Upper lobe of left lung (tissue), 4 donors: ENCODE measurements at regions not wholly inside any gene's neighbourhood (a gene's known extent, or its start where the extent isn't known, plus 50 kb on each side); places are given as distances from the start of the nearest gene placed in this dataset.

Experiments used
- POLR2AphosphoS5 ChIP-seq, 2 donors: sonication (generic); formaldehyde crosslinking; IDR thresholded peaks; one replicate each; pipeline ENCODE4 v1.5.1; 2017; ENCODE audit warnings: antibody characterized with exemption in 2 of 2
- TF ChIP-seq, protein P1 (sequence below), 6 experiments: fragments of 450-650 bp in 4 of 6; fragments of 200-600 bp in 2 of 6; sonication (generic) in 2 of 6; IDR thresholded peaks; one replicate each; pipeline ENCODE4 v1.5.1; 2016 to 2019; ENCODE audit warnings: antibody characterized with exemption in 6 of 6

DNA sequence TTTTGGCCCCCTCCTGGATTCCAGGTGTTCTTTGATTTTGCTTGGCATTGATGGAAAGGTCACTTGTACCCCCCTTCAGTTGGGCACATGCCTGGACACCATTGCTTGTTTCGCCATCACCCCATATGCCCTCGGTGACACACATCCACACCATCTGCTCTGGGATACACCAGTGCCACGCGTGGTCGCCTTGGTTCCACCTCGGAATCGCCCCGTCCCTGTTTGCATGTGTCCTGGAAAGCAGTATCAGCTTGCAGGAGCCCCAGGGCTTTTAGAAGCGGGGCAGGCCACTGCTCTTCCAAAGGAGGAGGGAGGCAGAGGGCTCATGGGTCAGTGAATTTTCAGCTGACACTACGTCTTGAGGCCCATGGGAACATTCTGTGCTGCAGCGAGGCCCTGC is 607.9 kb downstream of the KCNJ18 start:
- TF ChIP-seq, protein P1, sequence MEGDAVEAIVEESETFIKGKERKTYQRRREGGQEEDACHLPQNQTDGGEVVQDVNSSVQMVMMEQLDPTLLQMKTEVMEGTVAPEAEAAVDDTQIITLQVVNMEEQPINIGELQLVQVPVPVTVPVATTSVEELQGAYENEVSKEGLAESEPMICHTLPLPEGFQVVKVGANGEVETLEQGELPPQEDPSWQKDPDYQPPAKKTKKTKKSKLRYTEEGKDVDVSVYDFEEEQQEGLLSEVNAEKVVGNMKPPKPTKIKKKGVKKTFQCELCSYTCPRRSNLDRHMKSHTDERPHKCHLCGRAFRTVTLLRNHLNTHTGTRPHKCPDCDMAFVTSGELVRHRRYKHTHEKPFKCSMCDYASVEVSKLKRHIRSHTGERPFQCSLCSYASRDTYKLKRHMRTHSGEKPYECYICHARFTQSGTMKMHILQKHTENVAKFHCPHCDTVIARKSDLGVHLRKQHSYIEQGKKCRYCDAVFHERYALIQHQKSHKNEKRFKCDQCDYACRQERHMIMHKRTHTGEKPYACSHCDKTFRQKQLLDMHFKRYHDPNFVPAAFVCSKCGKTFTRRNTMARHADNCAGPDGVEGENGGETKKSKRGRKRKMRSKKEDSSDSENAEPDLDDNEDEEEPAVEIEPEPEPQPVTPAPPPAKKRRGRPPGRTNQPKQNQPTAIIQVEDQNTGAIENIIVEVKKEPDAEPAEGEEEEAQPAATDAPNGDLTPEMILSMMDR (IDR thresholded peaks at IDR 0.05) = no peak
- no peak for TF ChIP-seq POLR2AphosphoS5 (IDR thresholded peaks at IDR 0.05)
